ENCODE measurements at regions not wholly inside any gene's neighbourhood (a gene's known extent, or its start where the extent isn't known, plus 50 kb on each side); places are given as distances from the start of the nearest gene placed in this dataset.

GRCh38 chr5:175382171-175382570, 61.8 kb downstream of the DRD1 start:
- no peak for TF ChIP-seq CTCF (IDR thresholded peaks at IDR 0.05; ENCODE audit: extremely low read depth, insufficient read depth, missing control alignments)
- no peak for DNase-seq (ENCODE audit: low spot score)
- in situ Hi-C loops (cut with MboI; ENCODE audit: low pct_unique_long_range_greater_than_20kb, low sequenced_read_pairs, unreplicated experiment), result no loop called here

DNA sequence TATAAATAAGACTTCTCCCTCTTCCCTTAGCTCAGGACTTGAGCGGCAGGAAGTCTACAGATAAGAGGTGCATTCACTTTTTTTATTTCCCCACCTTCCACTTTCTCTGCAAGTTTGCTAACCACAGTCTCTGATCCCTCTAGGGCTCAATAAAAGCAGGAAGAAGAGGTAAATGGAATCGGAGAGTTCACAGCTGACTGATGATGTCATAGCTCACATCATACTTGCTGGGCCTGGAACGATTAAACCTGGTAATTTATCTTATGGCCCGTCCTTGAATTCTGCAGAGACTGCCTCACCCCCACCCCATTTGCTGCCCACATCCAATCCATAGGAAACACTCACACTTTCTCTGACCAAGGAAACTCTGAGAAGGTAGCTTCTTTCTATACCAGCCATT, 62.9 kb downstream of the DRD1 start:
- in situ Hi-C loops (cut with MboI; ENCODE audit: low pct_unique_long_range_greater_than_20kb, low sequenced_read_pairs, unreplicated experiment), result no loop called here
- DNase-seq (ENCODE audit: low spot score), result no peak
- no peak for TF ChIP-seq CTCF (IDR thresholded peaks at IDR 0.05; ENCODE audit: extremely low read depth, insufficient read depth, missing control alignments)

DNA sequence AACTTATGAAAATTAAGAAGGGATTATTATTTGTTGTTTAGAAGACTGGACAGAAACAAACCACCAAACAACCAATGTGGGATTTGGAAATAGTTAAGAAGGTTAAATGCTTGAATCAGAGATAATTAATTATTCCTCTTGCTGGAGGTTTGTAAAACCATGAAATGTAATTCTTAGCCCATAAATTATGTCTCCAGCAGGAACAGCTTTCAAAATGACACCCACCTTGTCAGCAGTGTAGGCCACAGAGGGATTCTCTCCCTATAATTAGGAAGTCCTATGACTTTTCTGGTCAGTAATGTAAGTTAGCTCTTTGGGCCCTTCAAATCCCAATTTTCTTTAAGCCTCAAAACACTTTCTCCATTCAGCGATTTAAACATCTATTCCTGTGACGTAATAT, 63.3 kb downstream of the DRD1 start:
- in situ Hi-C loops (cut with MboI; ENCODE audit: low pct_unique_long_range_greater_than_20kb, low sequenced_read_pairs, unreplicated experiment), result no loop called here
- no peak for TF ChIP-seq CTCF (IDR thresholded peaks at IDR 0.05; ENCODE audit: extremely low read depth, insufficient read depth, missing control alignments)
- DNase-seq (ENCODE audit: low spot score), result no peak

- no peak for TF ChIP-seq CTCF (IDR thresholded peaks at IDR 0.05; ENCODE audit: extremely low read depth, insufficient read depth, missing control alignments)
- no peak for DNase-seq (ENCODE audit: low spot score)
- in situ Hi-C loops (cut with MboI; ENCODE audit: low pct_unique_long_range_greater_than_20kb, low sequenced_read_pairs, unreplicated experiment), result no loop called here
These were observed 64.1 kb downstream of the DRD1 start for GRCh38 chr5:175379867-175380266.

DNA sequence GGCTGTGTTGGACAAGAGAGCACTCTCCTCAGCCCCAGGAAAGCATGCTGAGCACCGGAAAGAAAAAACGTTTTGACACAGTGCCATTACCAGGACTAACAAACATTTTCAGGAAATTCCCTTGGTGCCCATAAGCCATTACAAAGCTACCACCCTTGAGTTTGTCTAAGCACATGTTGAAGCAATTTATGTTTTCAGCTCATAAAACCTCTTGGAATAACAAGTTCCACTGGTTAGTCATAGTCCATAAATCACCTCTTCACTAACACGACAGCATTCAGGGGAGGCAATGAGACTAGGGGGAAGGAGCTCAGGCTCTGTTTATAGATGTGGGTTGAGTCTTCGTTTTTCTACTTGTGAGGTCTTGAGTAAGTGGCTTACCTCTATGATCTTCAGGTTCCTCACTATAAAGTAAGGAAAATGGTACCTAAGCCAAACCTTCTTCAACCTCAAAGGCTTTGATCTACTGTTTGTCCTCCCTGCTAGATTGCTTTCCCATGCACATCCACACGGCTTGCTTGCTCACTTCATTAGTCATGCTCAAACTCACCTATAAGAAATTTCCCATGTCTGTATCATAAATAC, 65.4 kb downstream of the DRD1 start:
- in situ Hi-C loops (cut with MboI; ENCODE audit: low pct_unique_long_range_greater_than_20kb, low sequenced_read_pairs, unreplicated experiment), result no loop called here
- TF ChIP-seq CTCF (IDR thresholded peaks at IDR 0.05; ENCODE audit: extremely low read depth, insufficient read depth, missing control alignments), result no peak
- no peak for DNase-seq (ENCODE audit: low spot score)

- DNase-seq (ENCODE audit: low spot score), result no peak
- in situ Hi-C loops (cut with MboI; ENCODE audit: low pct_unique_long_range_greater_than_20kb, low sequenced_read_pairs, unreplicated experiment), result no loop called here
- no peak for TF ChIP-seq CTCF (IDR thresholded peaks at IDR 0.05; ENCODE audit: extremely low read depth, insufficient read depth, missing control alignments)
These were observed 66.2 kb downstream of the DRD1 start for GRCh38 chr5:175377816-175378215.
